Heart left ventricle (tissue), 13 donors: ENCODE measurements at regions not wholly inside any gene's neighbourhood (a gene's known extent, or its start where the extent isn't known, plus 50 kb on each side); places are given as distances from the start of the nearest gene placed in this dataset.

ENCODE experiments used
- CTCF ChIP-seq, 12 donors: fragments of 200-600 bp; sonication (generic) in 4 of 12; IDR thresholded peaks; one replicate each; pipeline versions ENCODE4 v1.5.0 to v1.8.0; 2018 to 2022; ENCODE audit warnings: antibody characterized with exemption in 12 of 12, mild to moderate bottlenecking in 5 of 12
- POLR2A ChIP-seq, 2 donors: fragments of 450-650 bp; IDR thresholded peaks; one replicate each; pipeline ENCODE4 v1.6.1; 2017; ENCODE audit warnings: antibody characterized with exemption in 2 of 2, mild to moderate bottlenecking in 2 of 2, moderate library complexity in 2 of 2
- donor health status: ischemic (EF 13 %, LVEDD 7.1; RV severe dilation, severe dysfunction).
- donor health status: DM: no; HTN: yes; CAD: no.
- donor health status: DM: no; HTN: no; CAD: no.
- donor health status: ischemic (EF 25% LVEDD 6.9; RV normal size, moderate dysfunction).
- donor health status: ischemic (EF 25% LVEDD 5.7; RV mildly dilated, moderate dysfunction).
- donor health status: ischemic (EF 35%, LVEDD 5.7; RV mildly dilated, moderate dysfunction).
- donor health status: nonischemic (EF 11% LVEDD 7.7; RV severe dilation, severe dysfunction).
- donor health status: DM: yes; HTN: yes; CAD: no.
- donor health status: PGD.
- donor health status: ischemic (EF 29% LVEDD 5.4; RV normal size, mild dysfunction).
- donor health status: nonischemic (EF 23%, LVEDD 6.1; RV moderate dilation, normal function).

DNA sequence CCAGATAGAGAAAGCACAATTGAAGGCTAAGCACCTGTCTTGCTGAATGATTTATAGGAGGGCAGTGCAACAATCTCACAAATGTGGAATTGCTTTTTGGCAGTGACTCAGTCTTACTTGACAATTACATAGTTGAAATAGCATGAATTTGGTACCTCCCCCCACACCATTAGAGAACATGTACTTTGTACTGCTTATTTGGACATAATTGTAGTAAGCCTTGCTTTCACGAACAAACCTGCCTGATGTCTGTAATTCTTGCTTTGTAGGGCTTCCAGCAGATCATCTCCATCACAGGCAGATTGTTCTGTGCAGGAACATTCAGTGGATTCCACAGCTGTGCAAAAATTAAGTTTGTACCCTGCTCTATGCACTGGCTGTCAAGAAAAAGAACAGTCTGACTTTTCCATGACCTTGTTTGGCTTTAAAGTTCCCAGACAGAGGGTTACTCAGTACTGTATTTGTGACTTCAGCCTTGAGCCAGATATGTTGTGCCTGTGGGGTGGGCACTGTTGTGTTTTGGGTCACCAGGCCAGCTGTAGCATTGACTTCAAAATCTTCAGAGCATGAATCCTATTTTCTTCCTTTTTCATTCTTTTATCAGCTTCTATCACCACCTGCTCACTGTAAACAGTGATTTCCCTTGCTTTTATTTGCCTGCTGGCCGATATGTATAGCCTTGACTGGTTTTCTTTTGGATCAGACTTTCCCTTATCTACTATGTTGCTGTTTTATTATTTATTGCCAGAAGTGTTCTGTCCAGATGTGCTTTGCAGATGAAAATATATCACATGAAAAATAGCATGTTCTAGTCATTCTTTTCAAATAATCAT lies 941.0 kb upstream of the CHORDC1 start:
- TF ChIP-seq POLR2A (IDR thresholded peaks at IDR 0.05) (no peak), CTCF (IDR thresholded peaks at IDR 0.05) (no peak)
